Uterus (tissue), 3 donors: ENCODE measurements at regions not wholly inside any gene's neighbourhood (a gene's known extent, or its start where the extent isn't known, plus 50 kb on each side); places are given as distances from the start of the nearest gene placed in this dataset.

Source experiments
- DNase-seq, 2 donors: peaks; one replicate each; pipeline ENCODE4 v3.0.0-alpha.2; 2019 to 2020
- H3K27ac ChIP-seq, 2 donors: fragments of 200-600 bp; sonication (generic); 1 replicate in 1 of 2; 2 replicates in 1 of 2; pipeline ENCODE4 v1.5.1; 2016 to 2018
- H3K27me3 ChIP-seq, 2 donors: fragments of 200-600 bp; sonication (generic); one replicate each; pipeline ENCODE4 v1.5.1; 2018 to 2019; ENCODE audit warnings: control low read depth in 1 of 2
- H3K36me3 ChIP-seq, 2 donors: fragments of 200-600 bp; sonication (generic); one replicate each; pipeline ENCODE4 v1.5.1; 2019; ENCODE audit warnings: control low read depth in 1 of 2
- H3K4me1 ChIP-seq, 2 donors: fragments of 200-600 bp; sonication (generic); one replicate each; pipeline ENCODE4 v1.5.1; 2018 to 2019; ENCODE audit warnings: control low read depth in 1 of 2
- H3K4me3 ChIP-seq, 2 donors: fragments of 200-600 bp; sonication (generic); 1 replicate in 1 of 2; 2 replicates in 1 of 2; pipeline ENCODE4 v1.5.1; 2018 to 2019; ENCODE audit warnings: mild to moderate bottlenecking in 1 of 2
- H3K9me3 ChIP-seq, 2 donors: fragments of 200-600 bp; sonication (generic); one replicate each; pipeline ENCODE4 v1.5.1; 2019; ENCODE audit warnings: control low read depth in 1 of 2
- POLR2A ChIP-seq, 2 donors: fragments of 450-650 bp; IDR thresholded peaks; one replicate each; pipeline ENCODE4 v1.6.1; 2016; ENCODE audit warnings: antibody characterized with exemption in 2 of 2, mild to moderate bottlenecking in 1 of 2, moderate library complexity in 1 of 2
- intact Hi-C: fragments of 100-400 bp; cut with DNase I; formaldehyde crosslinking; loops from one replicate; pipeline ENCODE4 v1.15.1; 2023; ENCODE audit warnings: low total_unique reads
- TF ChIP-seq, protein P1 (sequence below), 4 experiments: fragments of 200-600 bp in 2 of 4; fragments of 450-650 bp in 2 of 4; sonication (generic) in 2 of 4; IDR thresholded peaks; one replicate each; pipeline ENCODE4 v1.5.1; 2016 to 2019; ENCODE audit warnings: antibody characterized with exemption in 4 of 4, mild to moderate bottlenecking in 2 of 4, moderate library complexity in 1 of 4
- donor health status: DM: yes; HTN: yes; CAD: no.

GRCh38 chr17:72199256-72199655 lies 78.4 kb downstream of the SOX9 start:
- Histone ChIP-seq H3K4me1 (no peaks in the 10 kb centered on the region), H3K9me3 (no peaks in the 10 kb centered on the region), H3K36me3 (no peaks in the 10 kb centered on the region), H3K27me3 (no peaks in the 10 kb centered on the region), H3K27ac (no peak overlapping the region), H3K4me3 (no peak overlapping the region)
- intact Hi-C loops, result no loop called here
- no peak for DNase-seq
- no peak for TF ChIP-seq POLR2A (IDR thresholded peaks at IDR 0.05)
- TF ChIP-seq, protein P1, sequence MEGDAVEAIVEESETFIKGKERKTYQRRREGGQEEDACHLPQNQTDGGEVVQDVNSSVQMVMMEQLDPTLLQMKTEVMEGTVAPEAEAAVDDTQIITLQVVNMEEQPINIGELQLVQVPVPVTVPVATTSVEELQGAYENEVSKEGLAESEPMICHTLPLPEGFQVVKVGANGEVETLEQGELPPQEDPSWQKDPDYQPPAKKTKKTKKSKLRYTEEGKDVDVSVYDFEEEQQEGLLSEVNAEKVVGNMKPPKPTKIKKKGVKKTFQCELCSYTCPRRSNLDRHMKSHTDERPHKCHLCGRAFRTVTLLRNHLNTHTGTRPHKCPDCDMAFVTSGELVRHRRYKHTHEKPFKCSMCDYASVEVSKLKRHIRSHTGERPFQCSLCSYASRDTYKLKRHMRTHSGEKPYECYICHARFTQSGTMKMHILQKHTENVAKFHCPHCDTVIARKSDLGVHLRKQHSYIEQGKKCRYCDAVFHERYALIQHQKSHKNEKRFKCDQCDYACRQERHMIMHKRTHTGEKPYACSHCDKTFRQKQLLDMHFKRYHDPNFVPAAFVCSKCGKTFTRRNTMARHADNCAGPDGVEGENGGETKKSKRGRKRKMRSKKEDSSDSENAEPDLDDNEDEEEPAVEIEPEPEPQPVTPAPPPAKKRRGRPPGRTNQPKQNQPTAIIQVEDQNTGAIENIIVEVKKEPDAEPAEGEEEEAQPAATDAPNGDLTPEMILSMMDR (IDR thresholded peaks at IDR 0.05), result no peak

DNA sequence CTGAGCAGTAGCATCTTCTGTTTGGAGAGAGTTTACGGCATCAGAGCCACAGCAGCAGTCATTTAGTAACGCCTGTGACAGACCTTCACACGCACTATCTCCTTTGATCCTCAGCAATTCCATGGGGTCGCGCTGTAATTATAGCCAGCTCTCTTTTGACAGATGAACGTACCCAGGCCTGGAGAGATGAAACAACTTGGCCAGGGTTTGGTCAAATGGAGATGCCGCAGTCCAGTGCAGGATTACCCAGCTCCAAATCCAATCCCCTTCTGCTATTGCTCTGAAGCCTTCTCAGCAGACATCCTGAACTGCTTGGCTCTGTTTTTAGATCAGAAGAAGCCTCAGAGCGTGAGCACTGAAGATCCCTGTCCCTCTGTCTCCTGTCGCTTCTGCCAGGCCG lies 83.9 kb downstream of the SOX9 start:
- Histone ChIP-seq H3K27ac (no peak overlapping the region), H3K4me3 (no peak overlapping the region), H3K4me1 (no peaks in the 10 kb centered on the region), H3K27me3 (no peaks in the 10 kb centered on the region), H3K9me3 (no peaks in the 10 kb centered on the region), H3K36me3 (no peaks in the 10 kb centered on the region)
- intact Hi-C loops, result no loop called here
- TF ChIP-seq, protein P1 (IDR thresholded peaks at IDR 0.05), result no peak
- TF ChIP-seq POLR2A (IDR thresholded peaks at IDR 0.05), result no peak
- no peak for DNase-seq

DNA sequence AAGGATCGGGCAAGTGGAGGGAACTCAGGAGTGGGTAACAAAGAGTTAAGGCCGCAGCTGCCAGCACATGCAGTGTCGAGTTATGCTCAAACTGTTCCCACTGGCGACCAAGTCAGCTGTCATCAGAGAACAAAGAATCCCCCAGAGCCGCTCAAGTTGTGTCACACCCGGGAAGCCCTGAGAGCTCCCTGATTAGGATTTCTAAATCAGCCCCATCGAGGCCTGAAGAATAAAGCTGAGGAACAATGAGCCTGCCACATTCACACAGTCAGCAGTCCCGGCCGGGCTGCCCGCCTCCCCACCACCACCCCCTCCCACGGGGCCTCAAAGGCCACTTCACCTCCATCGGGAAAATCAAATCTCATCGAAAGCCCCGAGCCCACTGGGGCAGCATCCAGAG lies 84.5 kb downstream of the SOX9 start:
- TF ChIP-seq, protein P1 (IDR thresholded peaks at IDR 0.05), result no peak
- no peak for TF ChIP-seq POLR2A (IDR thresholded peaks at IDR 0.05)
- DNase-seq, result no peak
- intact Hi-C loops, result no loop called here
- H3K9me3 ChIP-seq, result no peaks in the 10 kb centered on the region
- H3K27me3 ChIP-seq, result no peaks in the 10 kb centered on the region
- H3K4me3 ChIP-seq, result no peak overlapping the region
- H3K36me3 ChIP-seq, result no peaks in the 10 kb centered on the region
- no peak overlapping the region for H3K27ac ChIP-seq
- H3K4me1 ChIP-seq, result no peaks in the 10 kb centered on the region

DNA sequence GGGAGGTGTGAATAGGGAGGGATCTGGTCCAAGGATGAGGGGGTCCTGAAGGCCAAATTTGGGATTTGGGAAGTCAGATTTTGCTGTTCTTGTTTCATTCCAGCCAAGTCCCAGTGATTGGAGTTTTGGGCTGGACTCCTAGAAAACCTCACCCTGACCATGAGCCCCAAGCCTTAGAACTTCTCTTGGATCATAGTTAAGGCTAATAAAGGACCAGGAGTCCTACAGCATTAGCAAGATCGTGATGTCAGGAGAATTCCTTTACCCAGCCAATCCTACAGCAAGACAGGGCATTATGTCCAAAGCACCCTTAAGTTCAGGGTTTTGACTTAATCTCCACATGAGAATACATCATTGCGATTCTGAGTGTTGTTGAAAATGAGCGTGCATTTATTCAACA lies 85.0 kb downstream of the SOX9 start:
- intact Hi-C loops, result no loop called here
- Histone ChIP-seq H3K4me3 (no peak overlapping the region), H3K27me3 (no peaks in the 10 kb centered on the region), H3K27ac (no peak overlapping the region), H3K4me1 (no peaks in the 10 kb centered on the region), H3K9me3 (no peaks in the 10 kb centered on the region), H3K36me3 (no peaks in the 10 kb centered on the region)
- TF ChIP-seq, protein P1 (IDR thresholded peaks at IDR 0.05), result no peak
- no peak for TF ChIP-seq POLR2A (IDR thresholded peaks at IDR 0.05)
- no peak for DNase-seq

DNA sequence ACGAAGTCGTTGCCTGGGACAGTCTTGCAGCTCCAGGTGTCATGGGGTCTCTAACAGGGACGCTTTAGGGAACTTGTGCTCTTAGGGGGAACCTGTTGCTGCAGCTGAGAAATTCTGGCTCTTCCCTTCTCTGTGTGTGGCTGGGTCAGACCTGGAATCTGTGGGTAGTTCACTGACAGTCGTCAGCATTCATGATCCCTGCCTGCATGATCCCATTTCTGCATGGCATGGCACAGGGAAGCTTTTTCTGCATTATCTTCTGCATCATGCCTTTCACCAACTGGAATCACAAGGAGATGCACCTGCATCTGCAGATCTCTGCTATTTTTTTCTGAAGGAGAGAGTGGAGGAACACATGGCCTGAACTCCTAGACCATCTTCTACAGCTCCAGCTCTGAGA lies 85.6 kb downstream of the SOX9 start:
- Histone ChIP-seq H3K27me3 (no peaks in the 10 kb centered on the region), H3K9me3 (no peaks in the 10 kb centered on the region), H3K4me1 (no peaks in the 10 kb centered on the region), H3K27ac (no peak overlapping the region), H3K36me3 (no peaks in the 10 kb centered on the region), H3K4me3 (no peak overlapping the region)
- TF ChIP-seq, protein P1 (IDR thresholded peaks at IDR 0.05), result no peak
- TF ChIP-seq POLR2A (IDR thresholded peaks at IDR 0.05), result no peak
- intact Hi-C loops, result no loop called here
- no peak for DNase-seq
